ENCODE measurements at regions not wholly inside any gene's neighbourhood (a gene's known extent, or its start where the extent isn't known, plus 50 kb on each side); places are given as distances from the start of the nearest gene placed in this dataset.

DNA sequence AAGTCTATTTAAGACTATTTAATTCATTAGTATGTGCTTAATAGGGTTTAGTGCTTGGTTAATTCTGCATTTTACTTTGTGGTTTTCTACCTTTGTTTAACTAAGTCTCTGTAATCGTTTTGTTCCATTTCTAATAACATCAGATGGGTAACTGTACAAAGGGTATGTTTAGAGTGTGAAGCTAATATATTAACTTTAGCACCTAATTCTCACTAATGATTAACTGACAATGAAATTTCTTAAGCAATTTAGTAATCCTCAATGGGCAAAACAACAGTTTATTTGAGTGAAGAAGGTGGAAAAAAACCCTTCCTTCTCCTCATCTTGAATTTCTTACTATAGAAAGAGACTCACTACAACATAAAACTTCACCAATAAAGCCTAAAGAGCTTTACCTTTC is 448.1 kb upstream of the MIR17HG start:
- TF ChIP-seq, protein P1, sequence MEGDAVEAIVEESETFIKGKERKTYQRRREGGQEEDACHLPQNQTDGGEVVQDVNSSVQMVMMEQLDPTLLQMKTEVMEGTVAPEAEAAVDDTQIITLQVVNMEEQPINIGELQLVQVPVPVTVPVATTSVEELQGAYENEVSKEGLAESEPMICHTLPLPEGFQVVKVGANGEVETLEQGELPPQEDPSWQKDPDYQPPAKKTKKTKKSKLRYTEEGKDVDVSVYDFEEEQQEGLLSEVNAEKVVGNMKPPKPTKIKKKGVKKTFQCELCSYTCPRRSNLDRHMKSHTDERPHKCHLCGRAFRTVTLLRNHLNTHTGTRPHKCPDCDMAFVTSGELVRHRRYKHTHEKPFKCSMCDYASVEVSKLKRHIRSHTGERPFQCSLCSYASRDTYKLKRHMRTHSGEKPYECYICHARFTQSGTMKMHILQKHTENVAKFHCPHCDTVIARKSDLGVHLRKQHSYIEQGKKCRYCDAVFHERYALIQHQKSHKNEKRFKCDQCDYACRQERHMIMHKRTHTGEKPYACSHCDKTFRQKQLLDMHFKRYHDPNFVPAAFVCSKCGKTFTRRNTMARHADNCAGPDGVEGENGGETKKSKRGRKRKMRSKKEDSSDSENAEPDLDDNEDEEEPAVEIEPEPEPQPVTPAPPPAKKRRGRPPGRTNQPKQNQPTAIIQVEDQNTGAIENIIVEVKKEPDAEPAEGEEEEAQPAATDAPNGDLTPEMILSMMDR (IDR thresholded peaks at IDR 0.05): no peak
- TF ChIP-seq POLR2A (IDR thresholded peaks at IDR 0.05): no peak
- no peak for TF ChIP-seq POLR2AphosphoS5 (IDR thresholded peaks at IDR 0.05)

All from sigmoid colon (tissue), 4 donors.